ENCODE measurements at regions not wholly inside any gene's neighbourhood (a gene's known extent, or its start where the extent isn't known, plus 50 kb on each side); places are given as distances from the start of the nearest gene placed in this dataset.

DNA sequence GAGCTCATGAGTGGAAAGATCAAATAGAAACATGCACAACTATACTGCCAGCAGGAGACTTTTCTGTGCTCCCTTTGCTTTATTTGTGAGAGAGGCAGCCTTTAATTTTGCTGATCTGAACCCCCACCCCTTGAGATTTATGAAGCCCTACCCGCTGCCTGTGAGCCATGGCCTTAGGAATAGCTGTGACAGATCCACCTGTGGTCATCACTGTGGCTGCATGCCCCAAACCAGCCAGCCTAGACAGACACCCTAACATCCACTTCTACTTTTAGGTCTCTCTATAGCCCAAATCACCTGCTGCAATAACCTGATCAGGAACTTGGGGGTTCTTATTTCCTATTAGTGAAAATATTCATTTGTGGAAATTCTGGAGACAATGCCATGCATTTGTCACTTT, 196.2 kb downstream of the C1orf94 start:
- no peak for TF ChIP-seq CTCF (IDR thresholded peaks at IDR 0.05)
- no peak for TF ChIP-seq EP300 (IDR thresholded peaks at IDR 0.05; ENCODE audit: low read depth)
- no peak for TF ChIP-seq POLR2A (IDR thresholded peaks at IDR 0.05)
- no peak for TF ChIP-seq POLR2AphosphoS5 (IDR thresholded peaks at IDR 0.05)
